22Rv1 (cell line): ENCODE measurements at regions not wholly inside any gene's neighbourhood (a gene's known extent, or its start where the extent isn't known, plus 50 kb on each side); places are given as distances from the start of the nearest gene placed in this dataset.

ENCODE experiments used
- H3K27ac ChIP-seq: fragments of 450-650 bp; 2 replicates; pipeline ENCODE4 v1.5.1; 2017
- ZFX ChIP-seq: fragments of 450-650 bp; IDR thresholded peaks from 2 replicates; pipeline ENCODE4 v1.6.1; 2017; ENCODE audit warnings: antibody characterized with exemption, borderline replicate concordance
- TF ChIP-seq, protein P1 (sequence below): fragments of 450-650 bp; IDR thresholded peaks from 2 replicates; pipeline ENCODE4 v1.5.1; 2017; ENCODE audit warnings: mild to moderate bottlenecking

DNA sequence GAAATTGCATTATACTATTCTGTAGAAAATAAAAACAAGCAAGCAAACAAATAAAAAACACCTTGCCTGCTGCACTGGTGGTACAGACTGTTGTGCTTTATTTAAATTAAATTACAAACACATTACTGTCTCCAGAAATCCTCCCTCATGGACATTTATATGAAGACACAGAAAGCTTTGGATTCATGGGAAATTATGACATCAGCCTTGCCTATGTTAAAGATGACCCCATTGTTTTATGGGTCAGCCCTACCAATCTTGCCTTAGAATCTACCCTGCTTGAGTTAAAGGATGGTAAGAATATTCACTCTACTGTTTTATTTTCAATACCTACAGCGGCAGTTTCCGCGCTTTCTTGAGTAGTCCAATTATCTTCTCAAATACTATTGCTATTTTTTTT, 1379.9 kb downstream of the TECRL start:
- H3K27ac ChIP-seq = no peak overlapping the region
- TF ChIP-seq, protein P1, sequence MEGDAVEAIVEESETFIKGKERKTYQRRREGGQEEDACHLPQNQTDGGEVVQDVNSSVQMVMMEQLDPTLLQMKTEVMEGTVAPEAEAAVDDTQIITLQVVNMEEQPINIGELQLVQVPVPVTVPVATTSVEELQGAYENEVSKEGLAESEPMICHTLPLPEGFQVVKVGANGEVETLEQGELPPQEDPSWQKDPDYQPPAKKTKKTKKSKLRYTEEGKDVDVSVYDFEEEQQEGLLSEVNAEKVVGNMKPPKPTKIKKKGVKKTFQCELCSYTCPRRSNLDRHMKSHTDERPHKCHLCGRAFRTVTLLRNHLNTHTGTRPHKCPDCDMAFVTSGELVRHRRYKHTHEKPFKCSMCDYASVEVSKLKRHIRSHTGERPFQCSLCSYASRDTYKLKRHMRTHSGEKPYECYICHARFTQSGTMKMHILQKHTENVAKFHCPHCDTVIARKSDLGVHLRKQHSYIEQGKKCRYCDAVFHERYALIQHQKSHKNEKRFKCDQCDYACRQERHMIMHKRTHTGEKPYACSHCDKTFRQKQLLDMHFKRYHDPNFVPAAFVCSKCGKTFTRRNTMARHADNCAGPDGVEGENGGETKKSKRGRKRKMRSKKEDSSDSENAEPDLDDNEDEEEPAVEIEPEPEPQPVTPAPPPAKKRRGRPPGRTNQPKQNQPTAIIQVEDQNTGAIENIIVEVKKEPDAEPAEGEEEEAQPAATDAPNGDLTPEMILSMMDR = no peak
- no peak for TF ChIP-seq ZFX

DNA sequence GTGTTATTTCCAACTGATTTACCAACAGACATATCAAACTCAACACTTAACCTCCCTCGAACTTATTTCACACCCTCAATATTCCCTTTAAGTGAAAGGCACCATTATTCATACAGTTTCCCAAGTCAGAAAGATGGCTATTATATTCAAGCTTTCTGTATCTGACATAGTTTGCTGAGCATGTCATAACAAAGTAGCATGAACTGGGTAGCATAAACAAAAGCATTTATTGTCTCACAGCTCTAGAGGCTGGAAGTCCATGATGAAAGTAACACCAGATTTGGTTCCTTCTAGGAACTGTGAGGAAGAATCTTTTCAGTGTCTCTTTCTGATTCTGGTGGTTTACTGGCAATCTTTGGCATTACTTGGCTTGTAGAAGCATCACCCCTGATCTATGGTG, 1388.6 kb downstream of the TECRL start:
- H3K27ac ChIP-seq = no peak overlapping the region
- TF ChIP-seq, protein P1 = no peak
- TF ChIP-seq ZFX = no peak

DNA sequence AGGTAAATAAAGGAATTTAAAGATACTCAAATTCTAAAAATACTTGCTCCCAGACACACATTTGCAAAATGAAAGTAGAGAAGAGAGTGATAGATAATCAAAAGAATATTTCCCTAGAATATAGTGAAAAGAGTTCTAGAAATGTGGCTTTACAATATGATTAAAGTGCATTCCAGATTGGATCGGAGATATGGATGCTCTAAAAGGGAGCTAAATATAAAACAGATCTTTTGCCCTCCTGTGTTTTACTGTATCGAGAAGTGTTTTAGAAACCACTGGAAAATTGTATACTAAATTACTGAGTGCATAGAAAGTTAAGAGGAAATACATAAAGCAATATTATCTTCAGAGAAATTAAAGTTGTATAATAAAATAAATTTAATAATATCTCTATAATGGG, 1392.0 kb downstream of the TECRL start:
- H3K27ac ChIP-seq = no peak overlapping the region
- no peak for TF ChIP-seq ZFX
- TF ChIP-seq, protein P1 = no peak

DNA sequence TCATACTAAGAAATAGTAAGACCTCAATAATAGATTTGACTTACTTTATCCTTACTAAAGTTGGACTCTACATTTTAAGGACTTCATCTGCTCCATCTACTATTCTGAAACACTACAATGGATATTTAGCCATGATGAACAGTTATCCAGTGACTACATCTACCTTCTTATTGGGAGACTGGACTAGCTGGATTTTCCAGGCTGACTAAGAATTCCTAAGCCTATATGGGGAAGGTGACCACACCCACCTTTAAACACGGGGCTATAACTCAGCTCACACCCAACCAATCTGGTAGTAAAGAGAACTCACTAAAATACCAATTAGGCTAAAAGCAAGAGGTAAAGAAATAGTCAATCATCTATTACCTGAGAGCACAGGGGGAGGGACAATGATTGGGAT, 1438.4 kb downstream of the TECRL start:
- TF ChIP-seq, protein P1 = no peak
- H3K27ac ChIP-seq = no peak overlapping the region

DNA sequence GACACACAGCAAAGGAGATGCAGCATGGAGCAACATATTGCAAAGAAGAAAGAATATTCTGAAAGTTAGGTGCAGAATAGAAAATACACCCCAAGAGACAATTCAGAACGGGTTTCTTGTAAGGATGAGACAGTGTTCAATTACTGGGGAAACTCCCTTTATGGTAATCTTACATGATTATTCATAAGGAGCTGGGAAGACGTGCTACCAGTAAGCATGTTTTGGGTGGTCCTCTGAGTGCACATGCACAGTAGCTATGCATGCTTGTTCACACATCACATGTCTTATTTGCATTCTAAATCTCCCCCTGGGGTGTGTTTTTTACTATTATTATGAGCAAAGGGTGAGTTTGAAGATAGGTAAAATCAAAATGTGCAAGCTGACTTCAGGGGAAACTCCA, 1448.8 kb downstream of the TECRL start:
- H3K27ac ChIP-seq = no peak overlapping the region
- TF ChIP-seq, protein P1 = no peak
- no peak for TF ChIP-seq ZFX

DNA sequence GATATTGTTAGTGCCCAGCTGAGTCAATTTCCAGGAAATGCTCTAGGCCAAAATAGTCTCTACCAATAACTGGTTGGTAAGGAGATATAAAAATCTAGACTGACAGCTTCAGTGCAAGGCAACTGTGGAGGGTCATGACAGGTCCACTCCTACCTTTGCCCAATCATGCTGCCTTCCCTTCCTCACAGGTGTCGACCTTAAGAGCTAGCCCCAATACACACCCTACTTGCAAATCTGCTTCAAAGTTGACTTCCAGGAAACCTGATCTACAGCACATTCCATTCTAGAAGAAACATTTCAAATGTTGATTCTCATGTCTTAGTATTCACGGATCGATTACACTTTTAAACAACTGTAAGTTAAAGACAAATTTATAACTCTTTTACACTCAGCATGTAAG, 1455.5 kb downstream of the TECRL start:
- H3K27ac ChIP-seq = no peak overlapping the region
- no peak for TF ChIP-seq ZFX
- TF ChIP-seq, protein P1 = no peak

DNA sequence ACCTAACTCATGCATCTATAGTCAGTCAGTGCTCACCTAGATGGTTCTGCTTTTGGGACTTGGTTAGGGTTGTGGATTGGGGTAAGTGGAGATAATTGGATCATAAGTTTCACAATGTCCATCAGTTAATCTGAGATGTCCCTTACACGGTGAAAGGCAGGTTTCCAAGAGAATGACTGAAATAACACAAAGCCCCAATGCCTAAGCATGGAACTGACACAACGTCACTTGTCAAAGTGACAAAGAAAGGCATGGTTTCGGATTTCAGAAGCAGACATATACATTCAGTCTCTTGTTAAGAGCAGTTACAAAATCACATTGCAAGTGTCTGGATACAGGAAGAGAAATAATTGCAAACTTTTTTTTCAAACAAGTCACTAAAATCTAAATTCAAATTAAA, 1456.9 kb downstream of the TECRL start:
- H3K27ac ChIP-seq = no peak overlapping the region
- TF ChIP-seq ZFX = no peak
- TF ChIP-seq, protein P1 = no peak
